Occipital lobe (tissue), 1 donor: ENCODE measurements at regions not wholly inside any gene's neighbourhood (a gene's known extent, or its start where the extent isn't known, plus 50 kb on each side); places are given as distances from the start of the nearest gene placed in this dataset.

Source experiments
- DNase-seq: peaks from one replicate; lab custom pipeline; 2025; lab: John Stamatoyannopoulos, UW

GRCh38 chr10:83932245-83932644, 207.1 kb upstream of the GHITM start:
- DNase-seq = no peak

- DNase-seq = no peak
Measured at GRCh38 chr10:83934062-83934461, 205.2 kb upstream of the GHITM start.

- DNase-seq = no peak
Measured at GRCh38 chr10:83934641-83935338, 204.5 kb upstream of the GHITM start.

GRCh38 chr10:83935339-83935736, 204.0 kb upstream of the GHITM start:
- no peak for DNase-seq

- no peak for DNase-seq
Measured at GRCh38 chr10:83935911-83936310, 203.4 kb upstream of the GHITM start.

GRCh38 chr10:83937161-83937560, 202.1 kb upstream of the GHITM start:
- DNase-seq = no peak

- no peak for DNase-seq
Measured at GRCh38 chr10:83937826-83938225, 201.5 kb upstream of the GHITM start.

- no peak for DNase-seq
Measured at GRCh38 chr10:83941189-83941588, 198.1 kb upstream of the GHITM start.

GRCh38 chr10:83942410-83942809, 196.9 kb upstream of the GHITM start:
- no peak for DNase-seq

- no peak for DNase-seq
Measured at GRCh38 chr10:83943049-83943448, 196.3 kb upstream of the GHITM start.

- no peak for DNase-seq
Measured at GRCh38 chr10:83943920-83944319, 195.4 kb upstream of the GHITM start.

- DNase-seq = no peak
Measured at GRCh38 chr10:83945982-83946718, 193.2 kb upstream of the GHITM start.

GRCh38 chr10:83952314-83952713, 187.0 kb upstream of the GHITM start:
- no peak for DNase-seq

- no peak for DNase-seq
Measured at GRCh38 chr10:83953589-83953988, 185.7 kb upstream of the GHITM start.

- DNase-seq = no peak
Measured at GRCh38 chr10:83954193-83954799, 185.0 kb upstream of the GHITM start.

GRCh38 chr10:83955406-83955805, 183.9 kb upstream of the GHITM start:
- no peak for DNase-seq

GRCh38 chr10:83957168-83957947, 182.0 kb upstream of the GHITM start:
- no peak for DNase-seq

- DNase-seq = no peak
Measured at GRCh38 chr10:83959328-83959727, 180.0 kb upstream of the GHITM start.

- no peak for DNase-seq
Measured at GRCh38 chr10:83960125-83960524, 179.2 kb upstream of the GHITM start.

GRCh38 chr10:83961620-83962019, 177.7 kb upstream of the GHITM start:
- no peak for DNase-seq

- DNase-seq = no peak
Measured at GRCh38 chr10:83963446-83963845, 175.9 kb upstream of the GHITM start.

- DNase-seq = no peak
Measured at GRCh38 chr10:83965473-83965872, 173.8 kb upstream of the GHITM start.
